ENCODE measurements at regions not wholly inside any gene's neighbourhood (a gene's known extent, or its start where the extent isn't known, plus 50 kb on each side); places are given as distances from the start of the nearest gene placed in this dataset.

DNA sequence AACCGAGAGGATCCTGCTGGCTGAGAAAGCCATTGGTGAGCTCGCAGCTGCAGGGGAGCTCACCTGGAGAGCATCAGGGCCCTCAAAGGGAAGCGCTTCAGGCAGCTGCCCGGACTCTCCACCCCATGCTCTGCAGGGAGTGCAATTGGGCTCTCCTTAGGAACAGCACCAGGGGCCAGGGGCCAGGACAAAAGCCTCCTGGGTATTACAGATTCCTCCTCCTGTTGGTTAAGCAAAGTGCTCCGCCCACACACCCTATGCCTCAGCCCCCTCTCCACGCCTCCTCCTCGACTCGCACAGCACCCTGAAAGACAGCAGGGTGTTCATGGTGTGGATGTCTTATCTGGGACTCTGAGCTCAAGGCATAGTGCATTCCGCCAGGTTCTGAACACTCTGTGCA lies 139.9 kb downstream of the SHANK2 start:
- no peaks in the 10 kb centered on the region for H4K20me1 ChIP-seq (ENCODE audit: insufficient read depth, low read length, poor library complexity, severe bottlenecking)
- H3K9me2 ChIP-seq (replicated peaks; ENCODE audit: low read depth, low read length) = no peaks in the 10 kb centered on the region
- H2AFZ ChIP-seq (ENCODE audit: low read length) = no peak overlapping the region
- no peak overlapping the region for H3K4me2 ChIP-seq (ENCODE audit: low read depth, low read length, poor library complexity, severe bottlenecking)
- H3K4me1 ChIP-seq (ENCODE audit: insufficient read depth, low read length, poor library complexity, severe bottlenecking) = no peaks in the 10 kb centered on the region
- peaks cover 3% of the 10 kb centered on the region; the same call in 1 of the 2 replicates for H3K9me3 ChIP-seq (ENCODE audit: insufficient read depth, low read depth, low read length)
- no peaks in the 10 kb centered on the region for H3K36me3 ChIP-seq (ENCODE audit: insufficient read depth, low read length)
- no peak overlapping the region for H3K4me3 ChIP-seq (ENCODE audit: low read length, poor library complexity, severe bottlenecking)
- no peak overlapping the region for H3K9ac ChIP-seq (ENCODE audit: low read depth, low read length, poor library complexity, severe bottlenecking)
- H3K27me3 ChIP-seq (ENCODE audit: insufficient read depth, low read length, poor library complexity, severe bottlenecking) = no peaks in the 10 kb centered on the region
- no peaks in the 10 kb centered on the region for H3F3A ChIP-seq (ENCODE audit: low read depth)
- no peak for TF ChIP-seq EZH2phosphoT487 (IDR thresholded peaks at IDR 0.05; ENCODE audit: borderline replicate concordance)
- TF ChIP-seq, protein P1, sequence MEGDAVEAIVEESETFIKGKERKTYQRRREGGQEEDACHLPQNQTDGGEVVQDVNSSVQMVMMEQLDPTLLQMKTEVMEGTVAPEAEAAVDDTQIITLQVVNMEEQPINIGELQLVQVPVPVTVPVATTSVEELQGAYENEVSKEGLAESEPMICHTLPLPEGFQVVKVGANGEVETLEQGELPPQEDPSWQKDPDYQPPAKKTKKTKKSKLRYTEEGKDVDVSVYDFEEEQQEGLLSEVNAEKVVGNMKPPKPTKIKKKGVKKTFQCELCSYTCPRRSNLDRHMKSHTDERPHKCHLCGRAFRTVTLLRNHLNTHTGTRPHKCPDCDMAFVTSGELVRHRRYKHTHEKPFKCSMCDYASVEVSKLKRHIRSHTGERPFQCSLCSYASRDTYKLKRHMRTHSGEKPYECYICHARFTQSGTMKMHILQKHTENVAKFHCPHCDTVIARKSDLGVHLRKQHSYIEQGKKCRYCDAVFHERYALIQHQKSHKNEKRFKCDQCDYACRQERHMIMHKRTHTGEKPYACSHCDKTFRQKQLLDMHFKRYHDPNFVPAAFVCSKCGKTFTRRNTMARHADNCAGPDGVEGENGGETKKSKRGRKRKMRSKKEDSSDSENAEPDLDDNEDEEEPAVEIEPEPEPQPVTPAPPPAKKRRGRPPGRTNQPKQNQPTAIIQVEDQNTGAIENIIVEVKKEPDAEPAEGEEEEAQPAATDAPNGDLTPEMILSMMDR (conservative IDR thresholded peaks at IDR 0.05; ENCODE audit: low read length) = no peak
- H3K79me2 ChIP-seq (ENCODE audit: insufficient read depth, low read length) = no peaks in the 10 kb centered on the region

DNA sequence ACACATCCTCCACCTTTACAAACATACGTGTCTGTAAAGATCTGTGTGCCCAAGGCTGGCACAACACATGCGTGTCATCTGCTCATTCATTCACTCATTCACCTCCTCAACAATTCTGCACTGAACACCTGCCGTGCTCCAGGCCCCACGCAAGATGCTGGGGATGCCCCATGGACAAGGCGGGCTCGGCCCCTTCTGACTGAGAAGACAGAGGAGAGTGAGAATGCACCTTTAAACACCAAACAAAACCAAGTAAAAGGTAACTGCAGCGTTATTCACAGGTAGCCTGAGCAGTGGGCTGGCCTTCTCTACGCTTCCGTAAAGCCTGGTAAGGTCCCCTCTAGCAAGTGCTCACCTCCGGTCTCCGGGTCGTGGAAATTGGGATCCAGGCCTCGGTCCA lies 142.8 kb downstream of the SHANK2 start:
- H3K9ac ChIP-seq (ENCODE audit: low read depth, low read length, poor library complexity, severe bottlenecking) = no peak overlapping the region
- H3K9me3 ChIP-seq (ENCODE audit: insufficient read depth, low read depth, low read length) = peaks cover 2% of the 10 kb centered on the region; the same call in 1 of the 2 replicates
- no peaks in the 10 kb centered on the region for H4K20me1 ChIP-seq (ENCODE audit: insufficient read depth, low read length, poor library complexity, severe bottlenecking)
- no peak overlapping the region for H3K4me2 ChIP-seq (ENCODE audit: low read depth, low read length, poor library complexity, severe bottlenecking)
- H3F3A ChIP-seq (ENCODE audit: low read depth) = no peaks in the 10 kb centered on the region
- H3K36me3 ChIP-seq (ENCODE audit: insufficient read depth, low read length) = no peaks in the 10 kb centered on the region
- no peak for TF ChIP-seq EZH2phosphoT487 (IDR thresholded peaks at IDR 0.05; ENCODE audit: borderline replicate concordance)
- TF ChIP-seq, protein P1 (conservative IDR thresholded peaks at IDR 0.05; ENCODE audit: low read length) = no peak
- H3K4me1 ChIP-seq (ENCODE audit: insufficient read depth, low read length, poor library complexity, severe bottlenecking) = no peaks in the 10 kb centered on the region
- no peaks in the 10 kb centered on the region for H3K9me2 ChIP-seq (replicated peaks; ENCODE audit: low read depth, low read length)
- no peak overlapping the region for H3K4me3 ChIP-seq (ENCODE audit: low read length, poor library complexity, severe bottlenecking)
- no peaks in the 10 kb centered on the region for H3K79me2 ChIP-seq (ENCODE audit: insufficient read depth, low read length)
- no peaks in the 10 kb centered on the region for H3K27me3 ChIP-seq (ENCODE audit: insufficient read depth, low read length, poor library complexity, severe bottlenecking)
- no peak overlapping the region for H2AFZ ChIP-seq (ENCODE audit: low read length)

DNA sequence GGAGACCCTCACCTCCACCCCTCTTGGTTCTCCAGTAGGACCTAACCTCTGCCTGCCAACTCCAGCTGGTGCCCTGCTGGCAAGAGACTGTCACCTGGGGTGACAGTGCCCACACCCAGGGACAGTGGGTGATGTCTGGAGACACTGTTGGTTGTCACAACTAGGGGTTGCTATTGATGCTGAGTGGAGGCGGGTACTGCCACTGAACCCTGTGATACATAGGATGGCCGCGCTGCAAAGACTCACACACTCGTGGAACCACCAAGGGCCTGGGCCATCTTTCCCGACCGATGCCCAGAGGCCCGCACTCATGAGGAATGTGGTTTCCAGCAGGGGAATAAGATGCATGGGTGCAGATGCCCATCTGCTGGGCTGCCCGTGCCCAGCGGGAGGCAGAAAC lies 143.2 kb downstream of the SHANK2 start:
- Histone ChIP-seq H3K79me2 (ENCODE audit: insufficient read depth, low read length) (no peaks in the 10 kb centered on the region), H3K4me1 (ENCODE audit: insufficient read depth, low read length, poor library complexity, severe bottlenecking) (no peaks in the 10 kb centered on the region), H3K9ac (ENCODE audit: low read depth, low read length, poor library complexity, severe bottlenecking) (no peak overlapping the region), H4K20me1 (ENCODE audit: insufficient read depth, low read length, poor library complexity, severe bottlenecking) (no peaks in the 10 kb centered on the region), H3K4me3 (ENCODE audit: low read length, poor library complexity, severe bottlenecking) (no peak overlapping the region), H3K4me2 (ENCODE audit: low read depth, low read length, poor library complexity, severe bottlenecking) (no peak overlapping the region), H2AFZ (ENCODE audit: low read length) (no peak overlapping the region), H3F3A (ENCODE audit: low read depth) (no peaks in the 10 kb centered on the region), H3K36me3 (ENCODE audit: insufficient read depth, low read length) (no peaks in the 10 kb centered on the region), H3K9me3 (ENCODE audit: insufficient read depth, low read depth, low read length) (peaks cover 3% of the 10 kb centered on the region; the same call in 1 of the 2 replicates), H3K9me2 (replicated peaks; ENCODE audit: low read depth, low read length) (no peaks in the 10 kb centered on the region), H3K27me3 (ENCODE audit: insufficient read depth, low read length, poor library complexity, severe bottlenecking) (no peaks in the 10 kb centered on the region)
- TF ChIP-seq EZH2phosphoT487 (IDR thresholded peaks at IDR 0.05; ENCODE audit: borderline replicate concordance) = no peak
- TF ChIP-seq, protein P1 (conservative IDR thresholded peaks at IDR 0.05; ENCODE audit: low read length) = no peak
